Parathyroid adenoma (tissue), 2 donors: ENCODE measurements at regions not wholly inside any gene's neighbourhood (a gene's known extent, or its start where the extent isn't known, plus 50 kb on each side); places are given as distances from the start of the nearest gene placed in this dataset.

Experiments
- H2AFZ ChIP-seq: fragments of 300-600 bp; sonication (generic); one replicate; pipeline ENCODE4 v1.7.0; 2017; ENCODE audit warnings: antibody characterized with exemption, mild to moderate bottlenecking
- H3K27ac ChIP-seq: fragments of 300-600 bp; sonication (generic); one replicate; pipeline ENCODE4 v1.7.0; 2017
- H3K27me3 ChIP-seq: fragments of 300-600 bp; sonication (generic); one replicate; pipeline ENCODE4 v1.7.0; 2017; ENCODE audit warnings: low read length; ENCODE audit not compliant: control insufficient read depth, insufficient read depth
- H3K36me3 ChIP-seq: fragments of 300-600 bp; sonication (generic); one replicate; pipeline ENCODE4 v1.7.0; 2017; ENCODE audit warnings: low read length; ENCODE audit not compliant: control insufficient read depth, insufficient read depth
- H3K4me1 ChIP-seq: fragments of 300-600 bp; sonication (generic); one replicate; pipeline ENCODE4 v1.7.0; 2017; ENCODE audit warnings: control low read depth
- H3K4me2 ChIP-seq: fragments of 300-600 bp; sonication (generic); one replicate; pipeline ENCODE4 v1.7.0; 2017; ENCODE audit warnings: low read length
- H3K4me3 ChIP-seq: fragments of 300-600 bp; sonication (generic); one replicate; pipeline ENCODE4 v1.7.0; 2017; ENCODE audit warnings: low read depth, low read length
- H3K79me2 ChIP-seq: fragments of 300-600 bp; sonication (generic); one replicate; pipeline ENCODE4 v1.7.0; 2017; ENCODE audit warnings: control low read depth
- H3K9ac ChIP-seq: fragments of 300-600 bp; sonication (generic); one replicate; pipeline ENCODE4 v1.7.0; 2017; ENCODE audit warnings: mild to moderate bottlenecking
- H3K9me3 ChIP-seq: fragments of 300-600 bp; sonication (generic); one replicate; pipeline ENCODE4 v1.7.0; 2017; ENCODE audit warnings: low read length; ENCODE audit not compliant: control insufficient read depth
- CTCF ChIP-seq: fragments of 300-600 bp; sonication (generic); IDR thresholded peaks from one replicate; pipeline ENCODE4 v1.7.0; 2017; ENCODE audit warnings: antibody characterized with exemption, mild to moderate bottlenecking
- donor health status: primary hyperparathyroidism.

DNA sequence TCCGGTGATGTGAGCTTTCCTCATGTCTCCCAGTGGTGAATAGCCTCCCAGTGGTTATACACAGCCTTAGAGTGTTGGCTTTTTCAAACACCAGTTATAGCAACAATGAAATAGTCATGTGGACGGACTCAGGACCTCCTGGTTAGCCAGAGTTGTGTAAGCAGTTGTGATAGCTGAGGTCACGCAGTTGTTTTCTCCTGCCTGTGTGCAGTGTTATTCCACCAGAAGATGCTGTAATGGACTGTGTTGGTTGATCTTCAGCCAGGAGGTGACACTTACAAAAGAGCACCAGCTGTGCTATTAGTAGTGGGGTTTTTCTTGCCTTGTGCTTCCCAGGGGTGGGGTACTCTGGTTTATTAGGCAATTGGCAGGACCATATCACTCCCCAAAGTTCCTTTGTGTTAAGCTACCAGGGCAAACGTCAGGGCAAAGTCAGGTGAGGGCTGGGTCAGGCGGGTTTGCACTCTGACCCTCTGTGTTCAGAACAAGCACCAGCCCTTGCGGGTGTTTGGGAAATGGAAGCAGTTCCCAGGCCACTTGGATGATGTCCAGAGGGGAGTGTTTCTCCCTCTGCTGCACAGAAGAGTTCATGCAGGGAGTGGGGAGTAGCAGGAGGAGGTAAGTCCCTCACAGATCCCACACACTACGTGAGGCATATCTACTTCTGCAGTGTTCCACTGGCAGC lies 252.6 kb downstream of the TMEM47 start:
- Histone ChIP-seq H2AFZ (no peak overlapping the region), H3K4me2 (no peak overlapping the region), H3K9ac (no peak overlapping the region), H3K9me3 (no peaks in the 10 kb centered on the region), H3K4me1 (no peaks in the 10 kb centered on the region), H3K27me3 (no peaks in the 10 kb centered on the region), H3K36me3 (no peaks in the 10 kb centered on the region), H3K27ac (no peak overlapping the region), H3K4me3 (no peak overlapping the region), H3K79me2 (no peaks in the 10 kb centered on the region)
- TF ChIP-seq CTCF, result no peak

GRCh38 chrX:34401411-34401810 lies 255.7 kb downstream of the TMEM47 start:
- Histone ChIP-seq H3K4me3 (no peak overlapping the region), H3K36me3 (no peaks in the 10 kb centered on the region), H3K79me2 (no peaks in the 10 kb centered on the region), H3K9me3 (no peaks in the 10 kb centered on the region), H3K4me1 (no peaks in the 10 kb centered on the region), H3K9ac (no peak overlapping the region), H3K27me3 (no peaks in the 10 kb centered on the region), H3K4me2 (no peak overlapping the region), H3K27ac (no peak overlapping the region), H2AFZ (no peak overlapping the region)
- no peak for TF ChIP-seq CTCF

DNA sequence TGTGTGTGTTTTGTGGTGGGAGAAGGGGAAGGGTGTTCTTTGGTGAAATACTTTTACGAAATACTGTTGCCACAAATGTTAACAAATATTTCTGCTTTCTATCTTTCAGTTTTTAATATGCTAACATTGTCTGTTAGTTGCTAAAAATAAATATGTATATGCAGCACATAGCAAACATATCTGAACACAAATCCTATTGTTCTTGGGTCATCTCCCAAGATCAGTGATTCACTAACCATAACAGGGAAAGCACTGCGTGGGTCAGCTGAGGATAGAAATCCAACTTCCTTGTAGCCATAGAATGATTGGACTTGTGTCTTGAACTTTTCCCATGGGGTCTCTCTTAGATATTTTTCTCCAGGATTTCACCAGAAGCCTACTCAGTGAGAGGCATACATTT lies 250.3 kb upstream of the FAM47A start:
- H3K4me3 ChIP-seq, result no peak overlapping the region
- H3K27ac ChIP-seq, result no peak overlapping the region
- no peak for TF ChIP-seq CTCF
- no peak overlapping the region for H2AFZ ChIP-seq
- H3K9me3 ChIP-seq, result no peaks in the 10 kb centered on the region
- no peak overlapping the region for H3K9ac ChIP-seq
- H3K4me1 ChIP-seq, result no peaks in the 10 kb centered on the region
- H3K4me2 ChIP-seq, result no peak overlapping the region
- H3K79me2 ChIP-seq, result no peaks in the 10 kb centered on the region
- H3K36me3 ChIP-seq, result no peaks in the 10 kb centered on the region
- H3K27me3 ChIP-seq, result no peaks in the 10 kb centered on the region

DNA sequence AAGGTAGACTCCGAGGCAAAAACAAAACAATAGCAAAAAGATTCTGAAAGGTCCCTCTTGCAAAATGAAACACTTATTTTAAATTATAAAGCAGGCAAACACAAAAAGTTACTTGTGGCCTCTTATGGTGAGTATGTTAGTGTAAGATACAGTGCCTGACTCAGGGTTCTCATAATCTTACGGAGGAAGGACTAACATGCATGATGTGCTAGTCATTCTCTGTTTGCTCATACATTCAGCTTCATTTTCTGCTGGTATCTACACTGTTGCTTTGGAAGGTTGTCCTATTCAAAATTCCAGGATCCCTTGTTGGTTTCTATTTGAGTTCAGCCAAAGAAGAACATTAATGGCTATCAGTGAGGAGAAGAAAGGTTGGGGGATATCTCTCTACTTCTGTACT lies 249.1 kb upstream of the FAM47A start:
- no peak overlapping the region for H3K9ac ChIP-seq
- H3K36me3 ChIP-seq, result no peaks in the 10 kb centered on the region
- H3K9me3 ChIP-seq, result no peaks in the 10 kb centered on the region
- no peak overlapping the region for H3K4me3 ChIP-seq
- H2AFZ ChIP-seq, result no peak overlapping the region
- no peaks in the 10 kb centered on the region for H3K4me1 ChIP-seq
- no peaks in the 10 kb centered on the region for H3K79me2 ChIP-seq
- no peak overlapping the region for H3K27ac ChIP-seq
- H3K4me2 ChIP-seq, result no peak overlapping the region
- no peak for TF ChIP-seq CTCF
- H3K27me3 ChIP-seq, result no peaks in the 10 kb centered on the region

GRCh38 chrX:34379891-34380290 lies 247.8 kb upstream of the FAM47A start:
- H3K27me3 ChIP-seq, result no peaks in the 10 kb centered on the region
- H3K4me2 ChIP-seq, result no peak overlapping the region
- no peaks in the 10 kb centered on the region for H3K4me1 ChIP-seq
- no peak for TF ChIP-seq CTCF
- H2AFZ ChIP-seq, result no peak overlapping the region
- no peaks in the 10 kb centered on the region for H3K36me3 ChIP-seq
- no peak overlapping the region for H3K27ac ChIP-seq
- H3K9me3 ChIP-seq, result no peaks in the 10 kb centered on the region
- H3K4me3 ChIP-seq, result no peak overlapping the region
- no peaks in the 10 kb centered on the region for H3K79me2 ChIP-seq
- no peak overlapping the region for H3K9ac ChIP-seq
